ENCODE measurements at regions not wholly inside any gene's neighbourhood (a gene's known extent, or its start where the extent isn't known, plus 50 kb on each side); places are given as distances from the start of the nearest gene placed in this dataset.

GRCh38 chr2:14816069-14817060 lies 183.8 kb downstream of the LRATD1 start:
- TF ChIP-seq CTCF (IDR thresholded peaks at IDR 0.05) (no peak), POLR2A (IDR thresholded peaks at IDR 0.05) (no peak), EP300 (IDR thresholded peaks at IDR 0.05) (no peak)

All from ovary (tissue), 3 donors.